SK-N-SH (cell line): ENCODE measurements at regions not wholly inside any gene's neighbourhood (a gene's known extent, or its start where the extent isn't known, plus 50 kb on each side); places are given as distances from the start of the nearest gene placed in this dataset.

Experiments used
- CTCF ChIA-PET: fragments of 300-600, 350-600 bp; formaldehyde crosslinking; extraction: SDS; loops from one replicate; lab custom pipeline; 2021; lab: Yijun Ruan, JAX
- POLR2A ChIA-PET: fragments of 350-600 bp; sonication (Branson Sonifier 250); formaldehyde crosslinking; extraction: SDS; loops from one replicate; lab custom pipeline; 2020; ENCODE audit warnings: antibody characterized with exemption, inconsistent platforms; lab: Yijun Ruan, JAX
- DNase-seq: peaks from one replicate; pipeline ENCODE4 v3.0.0; 2012
- H2AFZ ChIP-seq: fragments of 200-600 bp; sonication (generic); 2 replicates; pipeline ENCODE4 v1.8.1; 2016; ENCODE audit warnings: antibody characterized with exemption, mild to moderate bottlenecking, low read depth
- H3F3A ChIP-seq: fragments of 200-600 bp; sonication (generic); replicated peaks from 2 replicates; pipeline ENCODE3; 2016; ENCODE audit warnings: antibody characterized with exemption, mild to moderate bottlenecking; ENCODE audit not compliant: insufficient read depth
- H3K27ac ChIP-seq, 2 experiments: fragments of 200-500 bp in 1 of 2; fragments of 200-600 bp in 1 of 2; sonication (Bioruptor generic) in 1 of 2; sonication (generic), shearing (Covaris generic) in 1 of 2; 2 replicates each; pipeline versions ENCODE4 v1.5.1 to v1.6.1; 2014 to 2016; ENCODE audit warnings: low read depth in 2 of 2, inconsistent platforms in 1 of 2, low read length in 1 of 2, mild to moderate bottlenecking in 1 of 2, mixed read lengths in 1 of 2
- H3K27me3 ChIP-seq: fragments of 200-600 bp; sonication (generic), shearing (Covaris generic); 2 replicates; pipeline ENCODE4 v1.6.1; 2016; ENCODE audit warnings: mixed run types; ENCODE audit not compliant: insufficient read depth
- H3K36me3 ChIP-seq, 2 experiments: fragments of 200-500 bp in 1 of 2; fragments of 200-600 bp in 1 of 2; sonication (Bioruptor generic) in 1 of 2; sonication (generic) in 1 of 2; replicated peaks in 1 of 2; 2 replicates each; pipeline versions ENCODE3 to v1.5.1; 2014 to 2016; ENCODE audit warnings: low read length in 1 of 2, mild to moderate bottlenecking in 1 of 2; ENCODE audit not compliant: insufficient read depth in 2 of 2, control insufficient read depth in 1 of 2
- H3K4me1 ChIP-seq, 2 experiments: fragments of 200-500 bp in 1 of 2; fragments of 200-600 bp in 1 of 2; sonication (Bioruptor generic) in 1 of 2; sonication (generic), shearing (Covaris generic) in 1 of 2; 2 replicates each; pipeline versions ENCODE4 v1.5.1 to v1.6.1; 2014 to 2016; ENCODE audit warnings: low read depth in 1 of 2, low read length in 1 of 2, mixed run types in 1 of 2; ENCODE audit not compliant: insufficient read depth in 2 of 2, control insufficient read depth in 1 of 2
- H3K4me2 ChIP-seq: fragments of 200-600 bp; sonication (generic), shearing (Covaris generic); 2 replicates; pipeline ENCODE4 v1.6.1; 2017; ENCODE audit warnings: mixed run types
- H3K4me3 ChIP-seq, 2 experiments: fragments of 200-500 bp in 1 of 2; fragments of 200-600 bp in 1 of 2; sonication (Bioruptor generic) in 1 of 2; sonication (generic), shearing (Covaris generic) in 1 of 2; 2 replicates each; pipeline versions ENCODE4 v1.5.1 to v1.8.1; 2014 to 2016; ENCODE audit warnings: low read depth in 2 of 2, inconsistent platforms in 1 of 2, low read length in 1 of 2, mild to moderate bottlenecking in 1 of 2, mixed read lengths in 1 of 2, moderate library complexity in 1 of 2
- H3K79me2 ChIP-seq: fragments of 200-600 bp; sonication (generic); 2 replicates; pipeline ENCODE4 v1.8.1; 2017; ENCODE audit warnings: mild to moderate bottlenecking; ENCODE audit not compliant: insufficient read depth
- H3K9ac ChIP-seq: fragments of 200-600 bp; sonication (generic); 2 replicates; pipeline ENCODE4 v1.6.1; 2017; ENCODE audit warnings: mixed run types
- H3K9me2 ChIP-seq: fragments of 200-600 bp; sonication (generic); 2 replicates; pipeline ENCODE4 v1.6.1; 2017; ENCODE audit warnings: mixed run types
- H3K9me3 ChIP-seq: fragments of 200-600 bp; sonication (generic); 2 replicates; pipeline ENCODE4 v1.6.1; 2017; ENCODE audit warnings: mixed run types, mild to moderate bottlenecking, moderate library complexity
- H4K20me1 ChIP-seq: fragments of 200-600 bp; sonication (generic); 2 replicates; pipeline ENCODE4 v1.6.1; 2017; ENCODE audit warnings: mild to moderate bottlenecking, mixed run types; ENCODE audit not compliant: insufficient read depth
- ELF1 ChIP-seq: IDR thresholded peaks from 2 replicates; pipeline ENCODE4 v1.4.0; 2012
- MXI1 ChIP-seq: IDR thresholded peaks from 2 replicates; pipeline ENCODE4 v1.6.1; 2012; ENCODE audit warnings: mild to moderate bottlenecking, low read depth, low read length, improper control_type of control experiment
- RXRA ChIP-seq: IDR thresholded peaks from 2 replicates; pipeline ENCODE4 v1.4.0; 2012; ENCODE audit warnings: low read depth, mild to moderate bottlenecking, borderline replicate concordance
- SIN3A ChIP-seq: IDR thresholded peaks from 2 replicates; pipeline ENCODE4 v1.6.1; 2012; ENCODE audit warnings: low read depth, mild to moderate bottlenecking, low read length, moderate library complexity, borderline replicate concordance
- TCF12 ChIP-seq: IDR thresholded peaks from 2 replicates; pipeline ENCODE4 v1.4.0; 2012
- TEAD4 ChIP-seq: IDR thresholded peaks from 2 replicates; pipeline ENCODE4 v1.4.0; 2012; ENCODE audit warnings: mild to moderate bottlenecking, borderline replicate concordance; ENCODE audit not compliant: insufficient read depth
- USF2 ChIP-seq: fragments of 150-350 bp; IDR thresholded peaks from 2 replicates; pipeline ENCODE4 v1.6.1; 2017; ENCODE audit warnings: antibody characterized with exemption, low read length, low read depth, borderline replicate concordance
- YY1 ChIP-seq: IDR thresholded peaks from 2 replicates; pipeline ENCODE4 v1.4.0; 2012; ENCODE audit warnings: low read depth, mild to moderate bottlenecking
- ZBTB33 ChIP-seq: IDR thresholded peaks from 2 replicates; pipeline ENCODE4 v1.4.0; 2012; ENCODE audit warnings: low read depth, borderline replicate concordance
- WGBS: methylation state at CpG from one replicate; pipeline ENCODE4 v1.1.6; 2017; ENCODE audit warnings: low lambda C conversion rate; 5-methylcytosine and 5-hydroxymethylcytosine counted together
- TF ChIP-seq, protein P1 (sequence below): fragments of 200-600 bp; sonication (generic); IDR thresholded peaks from 2 replicates; pipeline ENCODE4 v1.6.1; 2017; ENCODE audit warnings: antibody characterized with exemption, mild to moderate bottlenecking, moderate library complexity
- TF ChIP-seq, protein P2 (sequence below): fragments of 150-350 bp; IDR thresholded peaks from 2 replicates; pipeline ENCODE4 v1.6.1; 2016; ENCODE audit warnings: mild to moderate bottlenecking, low read depth, low read length

- TF ChIP-seq, protein P1, sequence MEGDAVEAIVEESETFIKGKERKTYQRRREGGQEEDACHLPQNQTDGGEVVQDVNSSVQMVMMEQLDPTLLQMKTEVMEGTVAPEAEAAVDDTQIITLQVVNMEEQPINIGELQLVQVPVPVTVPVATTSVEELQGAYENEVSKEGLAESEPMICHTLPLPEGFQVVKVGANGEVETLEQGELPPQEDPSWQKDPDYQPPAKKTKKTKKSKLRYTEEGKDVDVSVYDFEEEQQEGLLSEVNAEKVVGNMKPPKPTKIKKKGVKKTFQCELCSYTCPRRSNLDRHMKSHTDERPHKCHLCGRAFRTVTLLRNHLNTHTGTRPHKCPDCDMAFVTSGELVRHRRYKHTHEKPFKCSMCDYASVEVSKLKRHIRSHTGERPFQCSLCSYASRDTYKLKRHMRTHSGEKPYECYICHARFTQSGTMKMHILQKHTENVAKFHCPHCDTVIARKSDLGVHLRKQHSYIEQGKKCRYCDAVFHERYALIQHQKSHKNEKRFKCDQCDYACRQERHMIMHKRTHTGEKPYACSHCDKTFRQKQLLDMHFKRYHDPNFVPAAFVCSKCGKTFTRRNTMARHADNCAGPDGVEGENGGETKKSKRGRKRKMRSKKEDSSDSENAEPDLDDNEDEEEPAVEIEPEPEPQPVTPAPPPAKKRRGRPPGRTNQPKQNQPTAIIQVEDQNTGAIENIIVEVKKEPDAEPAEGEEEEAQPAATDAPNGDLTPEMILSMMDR, result no peak
- no peak for TF ChIP-seq TEAD4
- no peak for TF ChIP-seq ZBTB33
- no peak for TF ChIP-seq USF2
- no peak for TF ChIP-seq ELF1
- TF ChIP-seq, protein P2, sequence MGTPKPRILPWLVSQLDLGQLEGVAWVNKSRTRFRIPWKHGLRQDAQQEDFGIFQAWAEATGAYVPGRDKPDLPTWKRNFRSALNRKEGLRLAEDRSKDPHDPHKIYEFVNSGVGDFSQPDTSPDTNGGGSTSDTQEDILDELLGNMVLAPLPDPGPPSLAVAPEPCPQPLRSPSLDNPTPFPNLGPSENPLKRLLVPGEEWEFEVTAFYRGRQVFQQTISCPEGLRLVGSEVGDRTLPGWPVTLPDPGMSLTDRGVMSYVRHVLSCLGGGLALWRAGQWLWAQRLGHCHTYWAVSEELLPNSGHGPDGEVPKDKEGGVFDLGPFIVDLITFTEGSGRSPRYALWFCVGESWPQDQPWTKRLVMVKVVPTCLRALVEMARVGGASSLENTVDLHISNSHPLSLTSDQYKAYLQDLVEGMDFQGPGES, result no peak
- no peak for TF ChIP-seq SIN3A
- TF ChIP-seq YY1, result no peak
- TF ChIP-seq TCF12, result no peak
- TF ChIP-seq RXRA, result no peak
- Histone ChIP-seq H3K9ac (no peak overlapping the region), H3K4me3 (no peak overlapping the region), H3K4me2 (no peak overlapping the region), H3K9me3 (no peaks in the 10 kb centered on the region), H3K9me2 (no peaks in the 10 kb centered on the region), H2AFZ (no peak overlapping the region), H3K27me3 (no peaks in the 10 kb centered on the region), H3F3A (no peaks in the 10 kb centered on the region), H3K27ac (no peak overlapping the region), H3K36me3 (no peaks in the 10 kb centered on the region), H3K4me1 (no peaks in the 10 kb centered on the region), H4K20me1 (no peaks in the 10 kb centered on the region), H3K79me2 (no peaks in the 10 kb centered on the region)
- no peak for DNase-seq
- ChIA-PET POLR2A (no interaction called here), CTCF (no interaction called here)
- WGBS, result 2% methylated on average over 3 of the region's 3 CpGs
These were observed 604.4 kb downstream of the ARAP2 start for GRCh38 chr4:35639929-35640328.

DNA sequence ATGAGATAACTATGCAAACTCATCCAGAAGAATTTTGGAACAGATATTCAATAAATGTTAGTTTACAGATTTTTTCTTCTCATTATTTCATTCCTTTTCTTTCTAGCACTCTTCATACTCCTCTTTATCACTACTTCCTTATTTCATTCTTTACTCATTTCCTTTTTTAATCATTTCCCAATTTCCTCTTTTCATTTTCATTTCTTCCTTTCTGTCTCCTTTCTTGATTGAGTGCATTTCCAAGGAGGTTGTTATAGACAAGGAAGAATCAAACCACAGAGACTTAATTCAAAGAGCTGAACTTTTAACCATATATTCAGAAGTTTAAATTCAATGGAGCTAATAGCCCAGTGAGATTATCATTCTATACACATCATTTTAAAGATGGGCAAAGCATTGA lies 600.7 kb downstream of the ARAP2 start:
- H3K9me3 ChIP-seq, result no peaks in the 10 kb centered on the region
- H3K9ac ChIP-seq, result no peak overlapping the region
- H3K4me2 ChIP-seq, result no peak overlapping the region
- no peaks in the 10 kb centered on the region for H3K9me2 ChIP-seq
- no peaks in the 10 kb centered on the region for H3F3A ChIP-seq
- no peak overlapping the region for H3K4me3 ChIP-seq
- no peaks in the 10 kb centered on the region for H3K27me3 ChIP-seq
- H3K4me1 ChIP-seq, result no peaks in the 10 kb centered on the region
- TF ChIP-seq MXI1, result no peak
- ChIA-PET CTCF (no interaction called here), POLR2A (no interaction called here)
- H3K36me3 ChIP-seq, result no peaks in the 10 kb centered on the region
- DNase-seq, result no peak
- H3K27ac ChIP-seq, result no peak overlapping the region
- H3K79me2 ChIP-seq, result no peaks in the 10 kb centered on the region
- H2AFZ ChIP-seq, result no peak overlapping the region
- H4K20me1 ChIP-seq, result no peaks in the 10 kb centered on the region
